ENCODE measurements at regions not wholly inside any gene's neighbourhood (a gene's known extent, or its start where the extent isn't known, plus 50 kb on each side); places are given as distances from the start of the nearest gene placed in this dataset.

DNA sequence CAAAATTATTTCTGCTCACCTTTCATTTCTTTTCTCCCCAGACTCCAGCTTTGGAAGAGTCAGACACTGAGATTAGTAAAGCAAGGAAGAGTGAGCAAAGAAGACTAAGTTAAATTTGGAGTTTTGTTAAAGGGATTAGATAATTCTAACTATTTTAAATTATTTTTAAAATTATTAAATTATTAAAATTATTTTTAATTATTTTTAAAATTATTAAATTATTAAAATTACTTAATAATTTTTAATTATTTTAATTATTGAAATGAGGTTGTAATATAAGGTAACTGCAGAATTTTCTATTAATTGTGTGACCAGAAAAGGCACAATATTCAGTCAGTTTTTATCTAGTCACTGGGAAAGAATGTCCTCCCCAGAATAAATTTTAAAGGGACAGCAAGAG lies 185.0 kb upstream of the EOMES start:
- no TSS peak for BruUV-seq (replicated peaks)
- Histone ChIP-seq H3K4me3 (no peak overlapping the region), H3K9ac (ENCODE audit: insufficient read depth in 1 of 2, low read depth in 2 of 2, low read length in 2 of 2) (no peak overlapping the region), H3K4me2 (ENCODE audit: insufficient read depth, low read length) (no peak overlapping the region), H4K20me1 (replicated peaks; ENCODE audit: control insufficient read depth, insufficient read depth, low read length) (no peaks in the 10 kb centered on the region), H3K36me3 (ENCODE audit: control insufficient read depth, insufficient read depth, low read length) (no peaks in the 10 kb centered on the region), H3K9me3 (replicated peaks; ENCODE audit: control insufficient read depth, insufficient read depth, low read depth, low read length) (no peaks in the 10 kb centered on the region; the same call in 1 of the 2 replicates), H3K9me1 (ENCODE audit: control insufficient read depth, insufficient read depth, low read length) (no peaks in the 10 kb centered on the region), H3K27ac (ENCODE audit: extremely low read depth, low read depth, low read length) (no peak overlapping the region), H2AFZ (ENCODE audit: low read depth, low read length) (no peak overlapping the region), H3K79me2 (ENCODE audit: control insufficient read depth, insufficient read depth, low read length) (no peaks in the 10 kb centered on the region), H3K4me1 (replicated peaks in 1 of 2; ENCODE audit: control insufficient read depth in 2 of 2, insufficient read depth in 2 of 2, low read length in 2 of 2) (no peaks in the 10 kb centered on the region), H3K27me3 (ENCODE audit: control insufficient read depth in 2 of 2, insufficient read depth in 2 of 2, low read length in 2 of 2) (no peaks in the 10 kb centered on the region)
- CTCF ChIA-PET (ENCODE audit: low intra/inter-chr PET ratio): no interaction called here
- ATAC-seq (no peak), FAIRE-seq (no peak), DNase-seq (ENCODE audit: extremely low read depth in 1 of 4, low spot score in 3 of 4) (no peak)
- in situ Hi-C loops (cut with MboI) (no loop called here), intact Hi-C loops (cut with micrococcal nuclease) (no loop called here)
- POLR2A ChIA-PET: no interaction called here
- TF ChIP-seq CEBPB (tag; IDR thresholded peaks at IDR 0.05) (no peak), MNT (conservative IDR thresholded peaks at IDR 0.05) (no peak)

GRCh38 chr3:27907929-27908328 lies 185.8 kb upstream of the EOMES start:
- ChIA-PET POLR2A (interaction anchor here (0.6 kb wide), 1 partner anchor 30 kb away, joined by 3 read pairs; no protein-coding TSS in a partner anchor), CTCF (ENCODE audit: low intra/inter-chr PET ratio) (no interaction called here)
- no peak overlapping the region for H3K4me3 ChIP-seq
- H3K9me3 ChIP-seq (replicated peaks; ENCODE audit: control insufficient read depth, insufficient read depth, low read depth, low read length): no peaks in the 10 kb centered on the region; the same call in 1 of the 2 replicates
- FAIRE-seq (no peak), ATAC-seq (no peak), DNase-seq (ENCODE audit: extremely low read depth in 1 of 4, low spot score in 3 of 4) (no peak)
- 0% methylated on average over 4 of the region's 4 CpGs for WGBS (ENCODE audit: insufficient coverage, low coverage, missing lambda C conversion rate)
- H3K27ac ChIP-seq (ENCODE audit: extremely low read depth, low read depth, low read length): no peak overlapping the region
- no peaks in the 10 kb centered on the region for H4K20me1 ChIP-seq (replicated peaks; ENCODE audit: control insufficient read depth, insufficient read depth, low read length)
- intact Hi-C loops (cut with micrococcal nuclease): no loop called here
- BruUV-seq (replicated peaks): no TSS peak
- H3K27me3 ChIP-seq (ENCODE audit: control insufficient read depth in 2 of 2, insufficient read depth in 2 of 2, low read length in 2 of 2): no peaks in the 10 kb centered on the region
- in situ Hi-C loops (cut with MboI): no loop called here
- H3K4me2 ChIP-seq (ENCODE audit: insufficient read depth, low read length): no peak overlapping the region
- H3K4me1 ChIP-seq (replicated peaks in 1 of 2; ENCODE audit: control insufficient read depth in 2 of 2, insufficient read depth in 2 of 2, low read length in 2 of 2): no peaks in the 10 kb centered on the region
- H3K9me1 ChIP-seq (ENCODE audit: control insufficient read depth, insufficient read depth, low read length): no peaks in the 10 kb centered on the region
- H3K9ac ChIP-seq (ENCODE audit: insufficient read depth in 1 of 2, low read depth in 2 of 2, low read length in 2 of 2): no peak overlapping the region
- H3K79me2 ChIP-seq (ENCODE audit: control insufficient read depth, insufficient read depth, low read length): no peaks in the 10 kb centered on the region
- H3K36me3 ChIP-seq (ENCODE audit: control insufficient read depth, insufficient read depth, low read length): no peaks in the 10 kb centered on the region
- H2AFZ ChIP-seq (ENCODE audit: low read depth, low read length): no peak overlapping the region
- TF ChIP-seq SREBF2 (CRISPR knock-in tag; IDR thresholded peaks at IDR 0.05) (no peak), GTF2E2 (tag; IDR thresholded peaks at IDR 0.05) (no peak), ZNF740 (CRISPR knock-in tag; IDR thresholded peaks at IDR 0.05) (no peak), ZNF740 (tag; IDR thresholded peaks at IDR 0.05) (no peak)

Measured in K562 (cell line).